Stomach smooth muscle (tissue), 2 donors: ENCODE measurements at regions not wholly inside any gene's neighbourhood (a gene's known extent, or its start where the extent isn't known, plus 50 kb on each side); places are given as distances from the start of the nearest gene placed in this dataset.

Experiments used
- H3K27ac ChIP-seq: one replicate; pipeline ENCODE4 v1.7.0; 2013; ENCODE audit warnings: mild to moderate bottlenecking, low read length, inconsistent platforms
- H3K27me3 ChIP-seq, 2 donors: one replicate each; pipeline ENCODE4 v1.7.0; 2013; ENCODE audit warnings: low read length in 2 of 2; ENCODE audit not compliant: insufficient read depth in 2 of 2, control insufficient read depth in 1 of 2
- H3K36me3 ChIP-seq, 2 donors: one replicate each; pipeline ENCODE4 v1.7.0; 2013; ENCODE audit warnings: low read length in 2 of 2; ENCODE audit not compliant: control insufficient read depth in 2 of 2, insufficient read depth in 2 of 2
- H3K4me1 ChIP-seq: one replicate; pipeline ENCODE4 v1.7.0; 2013; ENCODE audit warnings: low read length; ENCODE audit not compliant: control insufficient read depth, insufficient read depth
- H3K4me3 ChIP-seq, 2 donors: one replicate each; pipeline ENCODE4 v1.7.0; 2013; ENCODE audit warnings: low read length in 2 of 2
- H3K9ac ChIP-seq, 2 donors: one replicate each; pipeline ENCODE4 v1.7.0; 2013; ENCODE audit warnings: low read length in 2 of 2, mild to moderate bottlenecking in 1 of 2
- H3K9me3 ChIP-seq, 2 donors: one replicate each; pipeline ENCODE4 v1.7.0; 2013; ENCODE audit warnings: low read length in 2 of 2; ENCODE audit not compliant: control insufficient read depth in 2 of 2
- donor health status: healthy.
- donor health status: Pancreatic carcinoma.

GRCh38 chr5:97658116-97658900 is 475.3 kb upstream of the RIOK2 start:
- Histone ChIP-seq H3K4me1 (no peaks in the 10 kb centered on the region), H3K9ac (no peak overlapping the region), H3K4me3 (no peak overlapping the region), H3K27me3 (no peaks in the 10 kb centered on the region), H3K27ac (no peak overlapping the region), H3K9me3 (no peaks in the 10 kb centered on the region), H3K36me3 (no peaks in the 10 kb centered on the region)

- no peaks in the 10 kb centered on the region for H3K27me3 ChIP-seq
- H3K4me1 ChIP-seq = no peaks in the 10 kb centered on the region
- H3K9ac ChIP-seq = no peak overlapping the region
- H3K4me3 ChIP-seq = no peak overlapping the region
- no peaks in the 10 kb centered on the region for H3K9me3 ChIP-seq
- H3K27ac ChIP-seq = no peak overlapping the region
- no peaks in the 10 kb centered on the region for H3K36me3 ChIP-seq
Observed at GRCh38 chr5:97666783-97667182, 483.7 kb upstream of the RIOK2 start.

DNA sequence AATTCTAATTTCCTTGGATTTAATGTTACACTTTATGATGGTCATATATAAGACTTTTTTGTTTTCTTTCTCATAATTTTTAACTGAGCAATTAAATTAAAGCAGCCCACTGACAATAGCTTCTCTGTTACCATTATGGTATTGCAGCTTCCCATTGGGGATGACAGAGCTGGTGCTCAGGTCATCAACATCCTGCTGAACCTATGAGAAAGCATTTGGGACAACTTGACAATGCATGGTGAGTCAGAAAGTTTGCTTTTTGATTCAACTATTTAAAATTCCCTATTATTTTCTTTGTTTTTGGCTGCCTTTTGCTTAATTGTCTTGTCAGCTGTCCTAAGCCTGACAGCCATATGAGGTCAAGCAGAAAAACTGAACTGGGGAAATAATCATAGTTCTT is 487.4 kb upstream of the RIOK2 start:
- no peaks in the 10 kb centered on the region for H3K4me1 ChIP-seq
- no peaks in the 10 kb centered on the region for H3K27me3 ChIP-seq
- H3K9me3 ChIP-seq = no peaks in the 10 kb centered on the region
- no peak overlapping the region for H3K27ac ChIP-seq
- no peaks in the 10 kb centered on the region for H3K36me3 ChIP-seq
- no peak overlapping the region for H3K9ac ChIP-seq
- H3K4me3 ChIP-seq = no peak overlapping the region

GRCh38 chr5:97676608-97677007 is 493.6 kb upstream of the RIOK2 start:
- Histone ChIP-seq H3K4me3 (no peak overlapping the region), H3K27ac (no peak overlapping the region), H3K27me3 (no peaks in the 10 kb centered on the region), H3K36me3 (no peaks in the 10 kb centered on the region), H3K9ac (no peak overlapping the region), H3K4me1 (no peaks in the 10 kb centered on the region), H3K9me3 (peaks cover 0 to 2% of the 10 kb centered on the region in 2 donors)

DNA sequence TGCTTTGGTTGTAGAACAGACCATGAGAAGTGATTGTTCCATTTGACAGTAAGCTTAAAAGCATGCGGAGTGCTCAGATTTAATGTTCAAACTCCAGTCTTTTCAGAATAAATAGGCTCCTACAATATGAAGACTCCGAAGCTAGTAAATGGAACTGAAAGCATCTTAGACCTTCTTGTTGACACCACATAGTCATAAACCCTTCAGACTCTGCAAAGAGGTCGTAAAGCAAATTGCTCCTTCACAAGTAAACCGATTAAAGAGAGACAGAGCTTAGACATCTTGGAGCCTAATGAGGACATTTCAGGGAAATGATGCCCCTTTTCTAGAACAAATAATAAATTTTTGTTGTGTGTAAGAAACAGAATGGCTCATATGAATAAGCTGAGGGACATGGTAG is 511.0 kb upstream of the RIOK2 start:
- Histone ChIP-seq H3K27me3 (no peaks in the 10 kb centered on the region), H3K4me1 (no peaks in the 10 kb centered on the region), H3K4me3 (no peak overlapping the region), H3K9ac (no peak overlapping the region), H3K36me3 (no peaks in the 10 kb centered on the region), H3K9me3 (no peaks in the 10 kb centered on the region), H3K27ac (no peak overlapping the region)

GRCh38 chr5:97714424-97714823 is 531.4 kb upstream of the RIOK2 start:
- no peaks in the 10 kb centered on the region for H3K4me1 ChIP-seq
- no peaks in the 10 kb centered on the region for H3K27me3 ChIP-seq
- no peaks in the 10 kb centered on the region for H3K9me3 ChIP-seq
- H3K36me3 ChIP-seq = no peaks in the 10 kb centered on the region
- no peak overlapping the region for H3K27ac ChIP-seq
- no peak overlapping the region for H3K9ac ChIP-seq
- no peak overlapping the region for H3K4me3 ChIP-seq

- Histone ChIP-seq H3K4me1 (no peaks in the 10 kb centered on the region), H3K27ac (no peak overlapping the region), H3K27me3 (no peaks in the 10 kb centered on the region), H3K9ac (no peak overlapping the region), H3K36me3 (no peaks in the 10 kb centered on the region), H3K9me3 (peaks cover 0 to 4% of the 10 kb centered on the region in 2 donors), H3K4me3 (no peak overlapping the region)
Observed at GRCh38 chr5:97726106-97726505, 543.1 kb upstream of the RIOK2 start.

GRCh38 chr5:97728920-97729319 is 545.9 kb upstream of the RIOK2 start:
- no peak overlapping the region for H3K9ac ChIP-seq
- no peaks in the 10 kb centered on the region for H3K9me3 ChIP-seq
- no peak overlapping the region for H3K27ac ChIP-seq
- H3K4me1 ChIP-seq = no peaks in the 10 kb centered on the region
- no peak overlapping the region for H3K4me3 ChIP-seq
- H3K36me3 ChIP-seq = no peaks in the 10 kb centered on the region
- no peaks in the 10 kb centered on the region for H3K27me3 ChIP-seq

GRCh38 chr5:97729938-97730337 is 546.9 kb upstream of the RIOK2 start:
- no peak overlapping the region for H3K4me3 ChIP-seq
- H3K4me1 ChIP-seq = no peaks in the 10 kb centered on the region
- no peaks in the 10 kb centered on the region for H3K27me3 ChIP-seq
- H3K36me3 ChIP-seq = no peaks in the 10 kb centered on the region
- no peak overlapping the region for H3K27ac ChIP-seq
- no peaks in the 10 kb centered on the region for H3K9me3 ChIP-seq
- no peak overlapping the region for H3K9ac ChIP-seq

DNA sequence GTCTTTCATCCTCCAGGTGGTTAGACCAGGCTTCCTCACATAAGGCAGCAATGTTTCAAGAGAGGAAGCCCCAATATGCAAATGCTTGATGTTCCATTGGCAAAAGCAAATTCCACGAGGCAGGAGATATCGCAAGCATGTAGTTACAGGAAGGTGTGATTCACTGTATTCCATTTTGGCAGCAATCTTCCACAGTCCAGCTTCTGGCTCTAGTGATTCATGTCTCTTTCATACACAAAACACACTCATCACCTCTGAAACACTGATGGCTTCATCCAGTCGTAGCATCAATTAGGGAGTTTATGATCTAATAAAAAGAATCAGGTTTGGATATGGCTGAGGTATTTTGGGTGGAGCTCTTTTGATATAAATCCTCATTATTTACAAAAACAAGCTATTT is 552.2 kb upstream of the RIOK2 start:
- H3K9me3 ChIP-seq = no peaks in the 10 kb centered on the region
- H3K4me3 ChIP-seq = no peak overlapping the region
- H3K27ac ChIP-seq = no peak overlapping the region
- no peaks in the 10 kb centered on the region for H3K27me3 ChIP-seq
- H3K9ac ChIP-seq = no peak overlapping the region
- H3K36me3 ChIP-seq = no peaks in the 10 kb centered on the region
- no peaks in the 10 kb centered on the region for H3K4me1 ChIP-seq

- H3K9ac ChIP-seq = no peak overlapping the region
- H3K27ac ChIP-seq = no peak overlapping the region
- no peaks in the 10 kb centered on the region for H3K4me1 ChIP-seq
Observed at GRCh38 chr5:97737608-97738007, 554.6 kb upstream of the RIOK2 start.

More at GRCh38 chr5:97737608-97738007, 554.6 kb upstream of the RIOK2 start:
- no peaks in the 10 kb centered on the region for H3K27me3 ChIP-seq
- H3K4me3 ChIP-seq = no peak overlapping the region
- H3K9me3 ChIP-seq = no peaks in the 10 kb centered on the region
- no peaks in the 10 kb centered on the region for H3K36me3 ChIP-seq
